Astrocyte (in vitro differentiated cells and primary cell): ENCODE measurements at regions not wholly inside any gene's neighbourhood (a gene's known extent, or its start where the extent isn't known, plus 50 kb on each side); places are given as distances from the start of the nearest gene placed in this dataset.

ENCODE experiments used
- DNase-seq: peaks from one replicate; pipeline ENCODE4 v3.0.0-alpha.2; 2010; ENCODE audit warnings: low read depth
- FAIRE-seq: peaks from 2 replicates; lab custom pipeline; 2011; peaks lifted over from hg19 to GRCh38; lab: Jason Lieb, UNC
- H2AFZ ChIP-seq: 2 replicates; pipeline ENCODE4 v1.6.0; 2012; ENCODE audit warnings: low read depth, low read length, inconsistent platforms
- H3K27ac ChIP-seq: 2 replicates; pipeline ENCODE4 v1.5.1; 2011; ENCODE audit warnings: low read depth, low read length, inconsistent platforms
- H3K27me3 ChIP-seq: 2 replicates; pipeline ENCODE4 v1.6.0; 2011; ENCODE audit warnings: low read length, inconsistent platforms; ENCODE audit not compliant: insufficient read depth
- H3K36me3 ChIP-seq: 2 replicates; pipeline ENCODE4 v1.5.1; 2011; ENCODE audit warnings: low read length, inconsistent platforms; ENCODE audit not compliant: insufficient read depth
- H3K4me1 ChIP-seq: 2 replicates; pipeline ENCODE4 v1.5.1; 2011; ENCODE audit warnings: low read length, inconsistent platforms; ENCODE audit not compliant: insufficient read depth
- H3K4me2 ChIP-seq: 2 replicates; pipeline ENCODE4 v1.6.0; 2012; ENCODE audit warnings: low read length, inconsistent platforms
- H3K4me3 ChIP-seq: 2 replicates; pipeline ENCODE4 v1.5.1; 2011; ENCODE audit warnings: low read depth, mild to moderate bottlenecking, low read length, inconsistent platforms; ENCODE audit not compliant: insufficient read depth
- H3K79me2 ChIP-seq: 2 replicates; pipeline ENCODE4 v1.6.0; 2012; ENCODE audit warnings: mild to moderate bottlenecking, low read length, inconsistent platforms; ENCODE audit not compliant: insufficient read depth
- H3K9ac ChIP-seq: 2 replicates; pipeline ENCODE4 v1.6.0; 2012; ENCODE audit warnings: mild to moderate bottlenecking, low read length, inconsistent platforms
- H3K9me3 ChIP-seq: 2 replicates; pipeline ENCODE4 v1.5.1; 2012; ENCODE audit warnings: low read depth, mild to moderate bottlenecking, low read length, inconsistent platforms; ENCODE audit not compliant: insufficient read depth
- H4K20me1 ChIP-seq: 2 replicates; pipeline ENCODE4 v1.6.0; 2012; ENCODE audit warnings: low read length, inconsistent platforms; ENCODE audit not compliant: insufficient read depth
- H3K27ac Mint-ChIP-seq: one replicate; pipeline ENCODE4 v1.8.0; 2021; ENCODE audit warnings: mild to moderate bottlenecking, mixed read lengths; ENCODE audit not compliant: unreplicated experiment
- H3K27me3 Mint-ChIP-seq: one replicate; pipeline ENCODE4 v1.8.0; 2021; ENCODE audit warnings: low read depth, mixed read lengths; ENCODE audit not compliant: unreplicated experiment
- H3K36me3 Mint-ChIP-seq: one replicate; pipeline ENCODE4 v1.8.0; 2021; ENCODE audit warnings: low read depth, mixed read lengths; ENCODE audit not compliant: unreplicated experiment
- H3K4me1 Mint-ChIP-seq: one replicate; pipeline ENCODE4 v1.8.0; 2021; ENCODE audit warnings: low read depth, mixed read lengths; ENCODE audit not compliant: unreplicated experiment
- H3K4me3 Mint-ChIP-seq: one replicate; pipeline ENCODE4 v1.8.0; 2021; ENCODE audit warnings: mild to moderate bottlenecking, moderate library complexity, mixed read lengths; ENCODE audit not compliant: unreplicated experiment
- H3K9me3 Mint-ChIP-seq: one replicate; pipeline ENCODE4 v1.8.0; 2021; ENCODE audit warnings: mild to moderate bottlenecking, mixed read lengths; ENCODE audit not compliant: unreplicated experiment
- CTCF ChIP-seq: IDR thresholded peaks from 2 replicates; pipeline ENCODE4 v1.5.1; 2011; ENCODE audit warnings: low read depth, mild to moderate bottlenecking, inconsistent platforms, low read length, moderate library complexity; ENCODE audit not compliant: insufficient read depth
- EZH2 ChIP-seq: IDR thresholded peaks from 2 replicates; pipeline ENCODE4 v1.6.1; 2012; ENCODE audit warnings: mild to moderate bottlenecking, low read length, inconsistent platforms; ENCODE audit not compliant: insufficient read depth

DNA sequence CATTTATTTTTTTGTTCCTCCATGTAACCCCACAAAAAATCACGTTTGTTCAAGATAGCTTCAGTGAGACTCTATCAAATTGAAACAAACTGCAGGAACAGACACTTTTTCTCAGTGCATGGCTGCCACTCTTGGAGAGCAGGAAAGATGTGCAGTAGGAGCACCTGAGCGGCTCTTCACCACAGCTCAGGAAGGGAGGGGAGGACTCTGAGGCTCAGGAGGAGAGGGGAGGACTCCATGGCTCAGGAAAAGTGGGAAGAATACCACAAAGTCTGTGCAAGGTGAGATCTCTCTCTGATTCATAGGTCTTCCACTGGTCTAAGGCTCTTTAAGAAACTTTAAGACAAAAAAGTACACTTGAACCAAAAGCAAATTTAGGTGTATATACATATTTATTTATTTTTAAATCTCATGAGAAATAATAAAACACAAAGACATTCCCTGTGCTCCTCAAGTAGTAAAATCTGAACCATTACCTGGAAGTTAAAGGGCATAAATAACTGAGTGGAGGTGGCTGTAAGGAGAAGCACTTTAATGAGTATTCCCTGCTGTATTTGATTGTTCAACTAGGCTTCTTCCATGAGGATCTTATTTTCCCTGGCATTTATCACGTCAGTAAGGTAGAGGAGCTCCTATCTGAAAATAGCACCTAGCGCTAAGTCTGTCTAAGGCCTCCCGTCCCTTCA lies 69.2 kb upstream of the CCN6 start:
- no peak for DNase-seq
- no peak for FAIRE-seq
- peak overlapping the region; percentile 87 for H3K27ac ChIP-seq

DNA sequence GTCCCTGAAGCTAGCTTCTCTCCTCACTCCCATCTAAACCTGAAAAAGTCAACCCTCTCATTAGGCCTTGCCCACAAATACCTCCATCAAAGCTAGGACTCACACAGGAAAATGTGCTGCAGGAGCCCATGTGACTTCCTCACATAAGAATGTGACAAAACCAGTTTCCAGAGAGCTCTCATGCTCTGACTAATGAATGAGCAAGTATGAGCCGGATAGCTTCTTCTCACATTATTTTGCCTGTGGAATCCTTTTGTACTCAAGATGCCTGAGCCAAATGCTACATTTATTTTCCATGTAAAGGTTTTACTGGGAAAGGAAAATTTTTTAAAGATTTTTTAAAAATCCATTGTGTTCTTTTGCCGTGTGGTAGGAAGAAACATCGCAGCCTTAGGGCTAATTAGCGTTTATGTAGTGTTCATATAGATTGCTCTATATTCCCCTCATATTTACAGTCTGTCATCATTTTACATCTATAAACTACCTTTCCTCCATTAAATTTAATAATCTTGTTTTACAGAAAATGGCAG lies 68.6 kb upstream of the CCN6 start:
- TF ChIP-seq EZH2, result no peak
- TF ChIP-seq CTCF, result no peak
- no peaks in the 10 kb centered on the region for H3K9me3 ChIP-seq
- peak overlapping the region; percentile 87 for H3K27ac ChIP-seq
- H3K4me1 Mint-ChIP-seq, result peaks cover 35% of the 10 kb centered on the region
- no peaks in the 10 kb centered on the region for H3K9me3 Mint-ChIP-seq
- H3K4me3 ChIP-seq, result no peak overlapping the region
- no peaks in the 10 kb centered on the region for H3K27me3 ChIP-seq
- no peaks in the 10 kb centered on the region for H3K36me3 ChIP-seq
- peak; percentile 99 for DNase-seq
- H3K4me3 Mint-ChIP-seq, result peak overlapping the region; percentile 24
- peaks cover 15% of the 10 kb centered on the region for H3K4me1 ChIP-seq
- peak overlapping the region; percentile 10 for H3K4me2 ChIP-seq
- H3K27ac Mint-ChIP-seq, result peak overlapping the region; percentile 99
- peak; percentile 87 for FAIRE-seq
- H3K79me2 ChIP-seq, result no peaks in the 10 kb centered on the region
- peak overlapping the region; percentile 42 for H3K9ac ChIP-seq
- no peaks in the 10 kb centered on the region for H3K27me3 Mint-ChIP-seq
- H2AFZ ChIP-seq, result peak overlapping the region; percentile 42
- no peaks in the 10 kb centered on the region for H4K20me1 ChIP-seq
- H3K36me3 Mint-ChIP-seq, result no peaks in the 10 kb centered on the region

More for the DNA sequence above, 69.2 kb upstream of the CCN6 start:
- no peaks in the 10 kb centered on the region for H3K9me3 ChIP-seq
- Mint-ChIP-seq H3K36me3 (no peaks in the 10 kb centered on the region), H3K4me1 (peaks cover 40% of the 10 kb centered on the region), H3K27ac (peak overlapping the region; percentile 99), H3K9me3 (no peaks in the 10 kb centered on the region), H3K4me3 (peak overlapping the region; percentile 47), H3K27me3 (no peaks in the 10 kb centered on the region)
- H3K36me3 ChIP-seq, result no peaks in the 10 kb centered on the region
- no peaks in the 10 kb centered on the region for H4K20me1 ChIP-seq
- no peaks in the 10 kb centered on the region for H3K27me3 ChIP-seq
- H2AFZ ChIP-seq, result peak overlapping the region; percentile 42
- H3K4me1 ChIP-seq, result peaks cover 15% of the 10 kb centered on the region
- no peaks in the 10 kb centered on the region for H3K79me2 ChIP-seq
- peak overlapping the region; percentile 10 for H3K4me2 ChIP-seq
- H3K4me3 ChIP-seq, result no peak overlapping the region
- no peak for TF ChIP-seq EZH2
- no peak for TF ChIP-seq CTCF
- peak overlapping the region; percentile 28 for H3K9ac ChIP-seq

GRCh38 chr6:111986651-111987050 lies 67.3 kb upstream of the CCN6 start:
- H3K4me3 ChIP-seq, result no peak overlapping the region
- no peaks in the 10 kb centered on the region for H4K20me1 ChIP-seq
- H3K27me3 ChIP-seq, result no peaks in the 10 kb centered on the region
- Mint-ChIP-seq H3K4me1 (peaks cover 31% of the 10 kb centered on the region), H3K36me3 (no peaks in the 10 kb centered on the region), H3K27ac (peak overlapping the region; percentile 99), H3K27me3 (no peaks in the 10 kb centered on the region), H3K4me3 (no peak overlapping the region), H3K9me3 (no peaks in the 10 kb centered on the region)
- no peak for TF ChIP-seq CTCF
- no peak for TF ChIP-seq EZH2
- H3K79me2 ChIP-seq, result no peaks in the 10 kb centered on the region
- no peaks in the 10 kb centered on the region for H3K9me3 ChIP-seq
- H3K4me2 ChIP-seq, result no peak overlapping the region
- H3K27ac ChIP-seq, result no peak overlapping the region
- no peak overlapping the region for H3K9ac ChIP-seq
- FAIRE-seq, result no peak
- H3K36me3 ChIP-seq, result no peaks in the 10 kb centered on the region
- no peak for DNase-seq
- no peak overlapping the region for H2AFZ ChIP-seq
- H3K4me1 ChIP-seq, result peaks cover 15% of the 10 kb centered on the region
